Ascending aorta (tissue), 2 donors: ENCODE measurements at regions not wholly inside any gene's neighbourhood (a gene's known extent, or its start where the extent isn't known, plus 50 kb on each side); places are given as distances from the start of the nearest gene placed in this dataset.

ENCODE experiments used
- DNase-seq, 2 donors: peaks; one replicate each; pipeline ENCODE4 v3.0.0-alpha.2; 2019; ENCODE audit warnings: low spot score in 2 of 2
- H3K27ac ChIP-seq, 2 donors: fragments of 200-600 bp; sonication (generic); one replicate each; pipeline ENCODE4 v1.5.1; 2016 to 2017; ENCODE audit warnings: mild to moderate bottlenecking in 1 of 2
- H3K27me3 ChIP-seq: fragments of 200-600 bp; sonication (generic); one replicate; pipeline ENCODE4 v1.5.1; 2017
- H3K36me3 ChIP-seq, 2 donors: fragments of 200-600 bp; sonication (generic); one replicate each; pipeline ENCODE4 v1.5.1; 2016
- H3K4me1 ChIP-seq, 2 donors: fragments of 200-600 bp; sonication (generic); one replicate each; pipeline ENCODE4 v1.5.1; 2016 to 2017; ENCODE audit warnings: mild to moderate bottlenecking in 1 of 2
- H3K4me3 ChIP-seq, 2 donors: fragments of 200-600 bp; sonication (generic); one replicate each; pipeline ENCODE4 v1.5.1; 2016 to 2017; ENCODE audit warnings: mild to moderate bottlenecking in 1 of 2
- H3K9me3 ChIP-seq, 2 donors: fragments of 200-600 bp; sonication (generic); one replicate each; pipeline ENCODE4 v1.5.1; 2016
- intact Hi-C: fragments of 100-400 bp; cut with DNase I; formaldehyde crosslinking; loops from one replicate; pipeline ENCODE4 v1.15.1; 2023
- TF ChIP-seq, protein P1 (sequence below), 3 experiments: fragments of 200-600 bp in 2 of 3; fragments of 450-650 bp in 1 of 3; sonication (generic) in 2 of 3; IDR thresholded peaks; one replicate each; pipeline ENCODE4 v1.5.1; 2016 to 2019; ENCODE audit warnings: antibody characterized with exemption in 3 of 3, mild to moderate bottlenecking in 1 of 3, moderate library complexity in 1 of 3

DNA sequence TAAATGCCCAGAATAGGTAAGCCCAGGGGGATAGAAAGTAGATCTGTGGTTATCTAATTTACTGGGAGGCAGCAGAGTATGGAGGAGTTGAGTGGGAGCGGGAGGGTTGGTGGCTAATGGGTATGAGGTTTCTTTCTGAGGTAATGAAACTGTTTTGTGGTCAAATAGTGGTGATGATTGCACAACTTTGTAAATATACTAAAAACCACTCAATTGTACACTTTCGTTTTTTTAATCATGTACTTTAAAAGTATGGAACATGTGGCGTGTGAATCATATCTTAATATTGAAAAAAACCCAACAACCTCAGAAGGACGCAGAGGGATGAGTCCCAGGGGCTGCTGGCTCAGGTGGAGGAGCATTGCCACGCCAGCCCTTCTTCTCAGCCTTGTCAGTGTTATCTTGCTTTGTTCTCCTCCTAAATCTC lies 118.1 kb downstream of the WDR11 start:
- no peak overlapping the region for H3K4me3 ChIP-seq
- no peaks in the 10 kb centered on the region for H3K9me3 ChIP-seq
- TF ChIP-seq, protein P1, sequence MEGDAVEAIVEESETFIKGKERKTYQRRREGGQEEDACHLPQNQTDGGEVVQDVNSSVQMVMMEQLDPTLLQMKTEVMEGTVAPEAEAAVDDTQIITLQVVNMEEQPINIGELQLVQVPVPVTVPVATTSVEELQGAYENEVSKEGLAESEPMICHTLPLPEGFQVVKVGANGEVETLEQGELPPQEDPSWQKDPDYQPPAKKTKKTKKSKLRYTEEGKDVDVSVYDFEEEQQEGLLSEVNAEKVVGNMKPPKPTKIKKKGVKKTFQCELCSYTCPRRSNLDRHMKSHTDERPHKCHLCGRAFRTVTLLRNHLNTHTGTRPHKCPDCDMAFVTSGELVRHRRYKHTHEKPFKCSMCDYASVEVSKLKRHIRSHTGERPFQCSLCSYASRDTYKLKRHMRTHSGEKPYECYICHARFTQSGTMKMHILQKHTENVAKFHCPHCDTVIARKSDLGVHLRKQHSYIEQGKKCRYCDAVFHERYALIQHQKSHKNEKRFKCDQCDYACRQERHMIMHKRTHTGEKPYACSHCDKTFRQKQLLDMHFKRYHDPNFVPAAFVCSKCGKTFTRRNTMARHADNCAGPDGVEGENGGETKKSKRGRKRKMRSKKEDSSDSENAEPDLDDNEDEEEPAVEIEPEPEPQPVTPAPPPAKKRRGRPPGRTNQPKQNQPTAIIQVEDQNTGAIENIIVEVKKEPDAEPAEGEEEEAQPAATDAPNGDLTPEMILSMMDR (IDR thresholded peaks at IDR 0.05), result no peak
- no peaks in the 10 kb centered on the region for H3K4me1 ChIP-seq
- H3K27ac ChIP-seq, result no peak overlapping the region
- intact Hi-C loops, result no loop called here
- no peak for DNase-seq
- no peaks in the 10 kb centered on the region for H3K36me3 ChIP-seq
- no peaks in the 10 kb centered on the region for H3K27me3 ChIP-seq

DNA sequence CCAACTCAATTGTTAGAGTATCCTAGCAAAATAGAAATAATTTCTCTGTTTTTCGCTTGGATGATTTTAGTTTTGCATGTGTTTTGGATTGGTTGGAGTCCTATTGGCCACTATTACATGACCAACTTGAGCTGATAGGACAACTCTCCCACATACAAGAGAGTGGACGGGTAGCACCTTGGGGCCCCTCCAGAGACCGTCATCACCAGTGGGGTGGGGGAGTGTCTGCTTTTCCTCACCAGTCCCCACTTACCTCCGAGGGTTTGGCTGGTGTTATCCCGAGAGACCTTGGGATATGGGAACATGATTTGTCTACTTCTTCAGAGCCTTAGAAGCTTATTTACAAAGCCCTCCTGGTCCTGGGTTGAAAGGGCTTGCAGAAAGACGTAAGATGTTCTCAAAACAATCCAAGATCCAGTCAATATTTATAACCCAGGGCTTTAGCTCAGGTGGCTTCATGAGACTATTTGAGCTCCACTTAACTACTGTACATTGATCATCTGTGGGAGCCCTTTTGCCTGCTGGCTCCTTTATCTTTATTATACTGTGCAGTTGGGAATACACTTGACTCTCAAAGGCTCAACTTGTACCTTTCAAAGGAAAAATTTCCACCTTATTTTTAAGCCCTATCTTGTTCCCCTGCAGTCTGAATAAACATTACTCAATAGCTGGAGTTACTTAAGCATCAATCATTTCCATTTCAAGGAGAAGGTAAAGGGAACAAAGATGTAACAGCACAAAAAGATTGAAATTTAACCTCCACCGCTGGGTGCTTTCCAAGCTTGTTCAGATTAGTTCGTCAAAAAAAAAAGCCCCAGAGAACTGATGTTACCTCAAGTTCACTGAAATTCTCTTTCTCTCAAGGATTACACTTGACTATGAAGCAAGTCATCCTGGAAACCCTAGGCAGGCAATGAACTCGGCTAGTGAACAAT lies 119.7 kb downstream of the WDR11 start:
- Histone ChIP-seq H3K27ac (no peak overlapping the region), H3K36me3 (no peaks in the 10 kb centered on the region), H3K4me3 (no peak overlapping the region), H3K9me3 (no peaks in the 10 kb centered on the region), H3K4me1 (no peaks in the 10 kb centered on the region), H3K27me3 (no peaks in the 10 kb centered on the region)
- TF ChIP-seq, protein P1 (IDR thresholded peaks at IDR 0.05), result no peak
- DNase-seq, result no peak
- intact Hi-C loops, result no loop called here

DNA sequence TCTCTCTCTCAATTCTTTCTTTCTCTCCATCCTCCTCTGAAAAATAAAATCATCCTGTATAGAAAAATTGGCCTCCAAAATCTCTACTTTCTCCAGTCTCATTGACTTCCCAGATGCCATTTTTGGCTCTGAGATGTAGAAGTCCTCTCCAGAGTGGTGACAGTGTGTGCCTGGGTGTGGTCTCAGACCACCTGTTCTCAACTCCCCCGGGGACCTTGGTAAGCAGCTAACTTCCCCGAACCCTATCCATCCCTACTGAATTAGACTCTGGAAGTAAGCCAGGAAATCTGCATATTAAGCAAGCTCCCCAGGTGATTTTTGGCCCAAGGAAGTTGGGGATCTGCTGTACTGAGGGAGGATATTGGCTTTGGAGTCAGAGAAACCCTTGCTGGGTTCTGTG lies 120.5 kb downstream of the WDR11 start:
- TF ChIP-seq, protein P1 (IDR thresholded peaks at IDR 0.05), result no peak
- Histone ChIP-seq H3K36me3 (no peaks in the 10 kb centered on the region), H3K27ac (no peak overlapping the region), H3K27me3 (no peaks in the 10 kb centered on the region), H3K9me3 (no peaks in the 10 kb centered on the region), H3K4me3 (no peak overlapping the region), H3K4me1 (no peaks in the 10 kb centered on the region)
- no peak for DNase-seq
- intact Hi-C loops, result no loop called here

DNA sequence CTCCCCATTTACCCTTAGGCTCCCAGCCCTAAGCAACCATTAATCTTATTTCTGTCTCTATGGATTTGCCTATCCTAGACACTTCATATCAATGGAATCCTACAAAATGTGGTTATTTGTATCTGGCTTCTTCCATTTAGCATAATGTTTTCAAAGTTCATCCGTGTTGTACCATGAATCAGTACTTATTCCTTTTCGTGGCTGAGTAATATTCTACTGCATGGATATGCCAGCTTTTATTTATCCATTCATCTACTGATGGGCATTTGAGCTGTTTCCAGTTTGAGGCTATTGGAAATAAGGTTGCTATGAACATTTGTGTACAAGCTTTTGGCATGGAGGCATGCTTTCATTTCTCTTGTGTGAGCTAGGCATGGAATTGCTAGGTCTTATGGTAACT lies 121.1 kb downstream of the WDR11 start:
- TF ChIP-seq, protein P1 (IDR thresholded peaks at IDR 0.05), result no peak
- no peaks in the 10 kb centered on the region for H3K9me3 ChIP-seq
- no peaks in the 10 kb centered on the region for H3K4me1 ChIP-seq
- no peaks in the 10 kb centered on the region for H3K27me3 ChIP-seq
- DNase-seq, result no peak
- no peak overlapping the region for H3K4me3 ChIP-seq
- H3K27ac ChIP-seq, result no peak overlapping the region
- intact Hi-C loops, result no loop called here
- H3K36me3 ChIP-seq, result no peaks in the 10 kb centered on the region

DNA sequence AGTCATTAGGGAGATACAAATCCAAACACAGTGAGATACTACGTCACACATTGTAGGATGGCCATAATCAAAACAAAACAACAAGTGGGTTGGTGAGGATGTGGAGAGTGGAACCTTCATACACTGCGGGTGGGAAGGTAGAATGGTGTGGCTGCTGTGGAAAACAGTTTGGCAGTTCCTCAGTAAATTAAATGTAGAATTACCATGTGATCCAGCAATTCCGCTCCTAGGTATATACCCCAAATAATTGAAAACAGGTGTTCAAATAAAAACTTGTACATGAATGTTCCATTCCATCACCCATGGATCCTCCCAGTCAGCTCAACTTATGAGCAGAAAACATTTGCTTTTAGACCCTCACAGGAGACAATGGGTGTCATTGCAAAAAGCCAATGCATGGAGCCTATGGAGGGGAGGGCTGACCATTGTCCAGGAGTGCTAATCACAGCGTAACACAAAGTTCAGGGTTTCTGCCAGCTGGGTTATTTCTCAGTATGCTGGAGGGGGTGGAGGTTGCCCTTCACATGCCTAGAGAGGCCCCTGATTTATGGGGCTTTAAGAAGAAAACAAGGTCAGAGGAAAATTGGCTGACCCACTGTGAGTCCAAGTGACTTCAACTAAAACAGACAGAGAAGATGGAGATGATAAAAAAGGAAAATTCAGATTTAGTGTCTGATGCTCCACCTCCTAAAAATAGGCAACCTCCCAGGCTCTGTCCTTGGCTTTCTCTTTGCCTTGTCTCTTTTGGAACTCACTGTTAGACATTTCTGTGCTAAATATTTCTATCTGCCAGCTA lies 124.1 kb downstream of the WDR11 start:
- Histone ChIP-seq H3K9me3 (no peaks in the 10 kb centered on the region), H3K4me3 (no peak overlapping the region), H3K27ac (no peak overlapping the region), H3K4me1 (no peaks in the 10 kb centered on the region), H3K36me3 (no peaks in the 10 kb centered on the region), H3K27me3 (no peaks in the 10 kb centered on the region)
- TF ChIP-seq, protein P1 (IDR thresholded peaks at IDR 0.05), result no peak
- no peak for DNase-seq
- intact Hi-C loops, result no loop called here
